ENCODE measurements at regions not wholly inside any gene's neighbourhood (a gene's known extent, or its start where the extent isn't known, plus 50 kb on each side); places are given as distances from the start of the nearest gene placed in this dataset.

GRCh38 chr3:113128386-113129015 is 82.9 kb upstream of the BOC start:
- in situ Hi-C loops (cut with HindIII; ENCODE audit: low pct_ligation_motif_present, low pct_unique_long_range_greater_than_20kb, low sequenced_read_pairs): no loop called here
- no peak for DNase-seq

- DNase-seq: no peak
- in situ Hi-C loops (cut with HindIII; ENCODE audit: low pct_ligation_motif_present, low pct_unique_long_range_greater_than_20kb, low sequenced_read_pairs): no loop called here
Observed at GRCh38 chr3:113129168-113129567, 82.2 kb upstream of the BOC start.

- in situ Hi-C loops (cut with HindIII; ENCODE audit: low pct_ligation_motif_present, low pct_unique_long_range_greater_than_20kb, low sequenced_read_pairs): no loop called here
- no peak for DNase-seq
Observed at GRCh38 chr3:113132571-113132996, 78.8 kb upstream of the BOC start.

GRCh38 chr3:113133140-113133539 is 78.2 kb upstream of the BOC start:
- no peak for DNase-seq

GRCh38 chr3:113136071-113136470 is 75.3 kb upstream of the BOC start:
- in situ Hi-C loops (cut with HindIII; ENCODE audit: low pct_ligation_motif_present, low pct_unique_long_range_greater_than_20kb, low sequenced_read_pairs): no loop called here
- peak; percentile 25 for DNase-seq

More at GRCh38 chr3:113133140-113133539, 78.2 kb upstream of the BOC start:
- in situ Hi-C loops (cut with HindIII; ENCODE audit: low pct_ligation_motif_present, low pct_unique_long_range_greater_than_20kb, low sequenced_read_pairs): no loop called here

- in situ Hi-C loops (cut with HindIII; ENCODE audit: low pct_ligation_motif_present, low pct_unique_long_range_greater_than_20kb, low sequenced_read_pairs): no loop called here
- no peak for DNase-seq
Observed at GRCh38 chr3:113136544-113136943, 74.8 kb upstream of the BOC start.

GRCh38 chr3:113138839-113139743 is 72.3 kb upstream of the BOC start:
- in situ Hi-C loops (cut with HindIII; ENCODE audit: low pct_ligation_motif_present, low pct_unique_long_range_greater_than_20kb, low sequenced_read_pairs): no loop called here
- DNase-seq: no peak

- no peak for DNase-seq
- in situ Hi-C loops (cut with HindIII; ENCODE audit: low pct_ligation_motif_present, low pct_unique_long_range_greater_than_20kb, low sequenced_read_pairs): no loop called here
Observed at GRCh38 chr3:113140876-113141275, 70.5 kb upstream of the BOC start.

GRCh38 chr3:113141543-113141942 is 69.8 kb upstream of the BOC start:
- in situ Hi-C loops (cut with HindIII; ENCODE audit: low pct_ligation_motif_present, low pct_unique_long_range_greater_than_20kb, low sequenced_read_pairs): no loop called here
- no peak for DNase-seq

- in situ Hi-C loops (cut with HindIII; ENCODE audit: low pct_ligation_motif_present, low pct_unique_long_range_greater_than_20kb, low sequenced_read_pairs): no loop called here
- peak; percentile 69 for DNase-seq
Observed at GRCh38 chr3:113142476-113142875, 68.9 kb upstream of the BOC start.

- no peak for DNase-seq
- in situ Hi-C loops (cut with HindIII; ENCODE audit: low pct_ligation_motif_present, low pct_unique_long_range_greater_than_20kb, low sequenced_read_pairs): no loop called here
Observed at GRCh38 chr3:113143353-113143752, 68.0 kb upstream of the BOC start.

GRCh38 chr3:113147681-113148261 is 63.6 kb upstream of the BOC start:
- DNase-seq: no peak
- in situ Hi-C loops (cut with HindIII; ENCODE audit: low pct_ligation_motif_present, low pct_unique_long_range_greater_than_20kb, low sequenced_read_pairs): no loop called here

- in situ Hi-C loops (cut with HindIII; ENCODE audit: low pct_ligation_motif_present, low pct_unique_long_range_greater_than_20kb, low sequenced_read_pairs): no loop called here
- DNase-seq: no peak
Observed at GRCh38 chr3:113148284-113148683, 63.1 kb upstream of the BOC start.

- in situ Hi-C loops (cut with HindIII; ENCODE audit: low pct_ligation_motif_present, low pct_unique_long_range_greater_than_20kb, low sequenced_read_pairs): no loop called here
- DNase-seq: no peak
Observed at GRCh38 chr3:113150250-113150649, 61.1 kb upstream of the BOC start.

GRCh38 chr3:113151461-113152031 is 59.8 kb upstream of the BOC start:
- in situ Hi-C loops (cut with HindIII; ENCODE audit: low pct_ligation_motif_present, low pct_unique_long_range_greater_than_20kb, low sequenced_read_pairs): no loop called here
- DNase-seq: no peak

- in situ Hi-C loops (cut with HindIII; ENCODE audit: low pct_ligation_motif_present, low pct_unique_long_range_greater_than_20kb, low sequenced_read_pairs): no loop called here
- no peak for DNase-seq
Observed at GRCh38 chr3:113152849-113153248, 58.5 kb upstream of the BOC start.

- in situ Hi-C loops (cut with HindIII; ENCODE audit: low pct_ligation_motif_present, low pct_unique_long_range_greater_than_20kb, low sequenced_read_pairs): no loop called here
- DNase-seq: no peak
Observed at GRCh38 chr3:113153499-113154107, 57.8 kb upstream of the BOC start.

GRCh38 chr3:113156816-113157333 is 54.5 kb upstream of the BOC start:
- in situ Hi-C loops (cut with HindIII; ENCODE audit: low pct_ligation_motif_present, low pct_unique_long_range_greater_than_20kb, low sequenced_read_pairs): no loop called here
- DNase-seq: no peak

All from ACHN (cell line).